ENCODE measurements at regions not wholly inside any gene's neighbourhood (a gene's known extent, or its start where the extent isn't known, plus 50 kb on each side); places are given as distances from the start of the nearest gene placed in this dataset.

DNA sequence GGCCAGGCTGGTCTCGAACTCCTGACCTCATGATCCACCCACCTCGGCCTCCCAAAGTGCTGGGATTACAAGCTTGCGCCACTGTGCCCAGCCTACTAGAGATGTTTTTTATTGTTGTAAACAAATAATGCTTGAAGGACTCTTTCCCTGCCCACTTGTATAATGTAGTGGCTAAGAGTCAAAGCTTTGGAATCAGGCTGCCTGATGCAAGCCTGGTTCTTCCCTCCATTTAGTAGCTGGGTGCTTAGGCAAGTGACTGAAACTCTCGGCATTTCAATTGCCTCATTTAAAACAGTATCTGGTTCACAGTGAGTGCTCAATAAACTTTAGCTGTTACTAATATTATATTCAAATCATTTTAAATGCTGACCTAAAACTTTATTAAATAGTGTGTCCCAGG is 144.2 kb upstream of the FOXN2 start:
- no peaks in the 10 kb centered on the region for H3K9me3 ChIP-seq (ENCODE audit: control insufficient read depth, insufficient read depth, low read depth, low read length)
- H3K9ac ChIP-seq (ENCODE audit: insufficient read depth, low read length): no peak overlapping the region
- TF ChIP-seq, protein P1, sequence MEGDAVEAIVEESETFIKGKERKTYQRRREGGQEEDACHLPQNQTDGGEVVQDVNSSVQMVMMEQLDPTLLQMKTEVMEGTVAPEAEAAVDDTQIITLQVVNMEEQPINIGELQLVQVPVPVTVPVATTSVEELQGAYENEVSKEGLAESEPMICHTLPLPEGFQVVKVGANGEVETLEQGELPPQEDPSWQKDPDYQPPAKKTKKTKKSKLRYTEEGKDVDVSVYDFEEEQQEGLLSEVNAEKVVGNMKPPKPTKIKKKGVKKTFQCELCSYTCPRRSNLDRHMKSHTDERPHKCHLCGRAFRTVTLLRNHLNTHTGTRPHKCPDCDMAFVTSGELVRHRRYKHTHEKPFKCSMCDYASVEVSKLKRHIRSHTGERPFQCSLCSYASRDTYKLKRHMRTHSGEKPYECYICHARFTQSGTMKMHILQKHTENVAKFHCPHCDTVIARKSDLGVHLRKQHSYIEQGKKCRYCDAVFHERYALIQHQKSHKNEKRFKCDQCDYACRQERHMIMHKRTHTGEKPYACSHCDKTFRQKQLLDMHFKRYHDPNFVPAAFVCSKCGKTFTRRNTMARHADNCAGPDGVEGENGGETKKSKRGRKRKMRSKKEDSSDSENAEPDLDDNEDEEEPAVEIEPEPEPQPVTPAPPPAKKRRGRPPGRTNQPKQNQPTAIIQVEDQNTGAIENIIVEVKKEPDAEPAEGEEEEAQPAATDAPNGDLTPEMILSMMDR (conservative IDR thresholded peaks at IDR 0.05 in 1 of 2, IDR thresholded peaks at IDR 0.05 in 1 of 2; ENCODE audit: low read depth in 1 of 2, low read length in 2 of 2): no peak
- no peak for TF ChIP-seq EZH2 (IDR thresholded peaks at IDR 0.05; ENCODE audit: low read length, missing control alignments)
- no peak overlapping the region for H2AFZ ChIP-seq (ENCODE audit: low read length)
- H3K4me3 ChIP-seq (replicated peaks in 1 of 4; ENCODE audit: control extremely low read depth in 1 of 4, insufficient read depth in 1 of 4, low read depth in 3 of 4, low read length in 4 of 4): no peak overlapping the region
- peak in 1 of 2 donors; percentile 41 for DNase-seq (ENCODE audit: low read depth in 2 of 2)
- no peaks in the 10 kb centered on the region for H4K20me1 ChIP-seq (ENCODE audit: control insufficient read depth, extremely low read depth, insufficient read depth, low read length)
- no peaks in the 10 kb centered on the region for H3K36me3 ChIP-seq (ENCODE audit: control insufficient read depth, insufficient read depth, low read length)
- H3K27me3 ChIP-seq (ENCODE audit: control insufficient read depth, insufficient read depth, low read length): no peaks in the 10 kb centered on the region
- H3K4me2 ChIP-seq (ENCODE audit: extremely low read depth, insufficient read depth, low read length): no peak overlapping the region
- no peaks in the 10 kb centered on the region for H3K4me1 ChIP-seq (ENCODE audit: control insufficient read depth, extremely low read depth, insufficient read depth, low read length)
- H3K27ac ChIP-seq (ENCODE audit: insufficient read depth, low read length): no peak overlapping the region
- no peaks in the 10 kb centered on the region for H3K79me2 ChIP-seq (ENCODE audit: control insufficient read depth, insufficient read depth, low read length)

DNA sequence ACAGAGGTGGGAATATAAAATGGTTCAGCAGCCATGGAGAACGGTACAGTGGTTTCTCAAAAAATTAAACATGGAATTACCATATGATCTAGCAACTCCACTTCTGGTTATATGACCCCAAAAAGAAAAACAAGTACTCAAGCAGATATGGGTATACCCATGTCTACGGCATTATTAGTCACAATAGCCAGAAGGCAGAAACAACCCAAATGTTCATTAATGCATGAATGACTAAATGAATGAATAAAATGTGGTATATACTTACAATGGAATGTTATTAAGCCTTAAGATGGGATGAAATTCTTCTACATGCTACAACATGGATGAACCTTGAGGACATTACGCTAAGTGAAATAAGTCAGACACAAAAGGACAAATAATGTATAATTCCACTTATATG is 141.3 kb upstream of the FOXN2 start:
- Histone ChIP-seq H3K4me1 (ENCODE audit: control insufficient read depth, extremely low read depth, insufficient read depth, low read length) (no peaks in the 10 kb centered on the region), H3K36me3 (ENCODE audit: control insufficient read depth, insufficient read depth, low read length) (no peaks in the 10 kb centered on the region), H4K20me1 (ENCODE audit: control insufficient read depth, extremely low read depth, insufficient read depth, low read length) (no peaks in the 10 kb centered on the region), H3K27ac (ENCODE audit: insufficient read depth, low read length) (no peak overlapping the region), H2AFZ (ENCODE audit: low read length) (no peak overlapping the region), H3K9me3 (ENCODE audit: control insufficient read depth, insufficient read depth, low read depth, low read length) (no peaks in the 10 kb centered on the region), H3K27me3 (ENCODE audit: control insufficient read depth, insufficient read depth, low read length) (no peaks in the 10 kb centered on the region), H3K4me3 (replicated peaks in 1 of 4; ENCODE audit: control extremely low read depth in 1 of 4, insufficient read depth in 1 of 4, low read depth in 3 of 4, low read length in 4 of 4) (no peak overlapping the region), H3K79me2 (ENCODE audit: control insufficient read depth, insufficient read depth, low read length) (no peaks in the 10 kb centered on the region), H3K4me2 (ENCODE audit: extremely low read depth, insufficient read depth, low read length) (no peak overlapping the region), H3K9ac (ENCODE audit: insufficient read depth, low read length) (no peak overlapping the region)
- DNase-seq (ENCODE audit: low read depth in 2 of 2): no peak
- TF ChIP-seq, protein P1 (conservative IDR thresholded peaks at IDR 0.05 in 1 of 2, IDR thresholded peaks at IDR 0.05 in 1 of 2; ENCODE audit: low read depth in 1 of 2, low read length in 2 of 2): no peak
- no peak for TF ChIP-seq EZH2 (IDR thresholded peaks at IDR 0.05; ENCODE audit: low read length, missing control alignments)

DNA sequence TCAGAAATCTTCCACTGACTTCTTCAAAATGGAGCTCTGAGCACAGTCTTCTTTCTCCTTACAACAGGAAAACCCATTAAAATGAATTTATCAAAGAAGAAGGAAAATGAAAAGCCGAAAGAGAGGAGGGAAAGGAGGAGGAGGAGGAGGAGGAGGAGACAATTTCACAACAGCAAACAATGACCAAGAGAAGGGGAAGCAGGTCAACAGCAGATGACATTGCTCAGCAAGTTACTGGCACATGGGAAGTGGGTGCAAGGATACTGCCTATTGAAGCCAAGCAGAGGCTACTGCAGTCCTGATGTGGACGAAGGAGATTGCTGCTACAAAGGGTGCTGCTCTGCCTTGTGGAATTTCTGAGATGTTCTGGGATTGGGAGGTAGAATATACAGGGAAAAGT is 140.0 kb upstream of the FOXN2 start:
- DNase-seq (ENCODE audit: low read depth in 2 of 2): no peak
- no peak overlapping the region for H2AFZ ChIP-seq (ENCODE audit: low read length)
- no peaks in the 10 kb centered on the region for H3K27me3 ChIP-seq (ENCODE audit: control insufficient read depth, insufficient read depth, low read length)
- H3K79me2 ChIP-seq (ENCODE audit: control insufficient read depth, insufficient read depth, low read length): no peaks in the 10 kb centered on the region
- no peak overlapping the region for H3K4me2 ChIP-seq (ENCODE audit: extremely low read depth, insufficient read depth, low read length)
- TF ChIP-seq, protein P1 (conservative IDR thresholded peaks at IDR 0.05 in 1 of 2, IDR thresholded peaks at IDR 0.05 in 1 of 2; ENCODE audit: low read depth in 1 of 2, low read length in 2 of 2): no peak
- no peak for TF ChIP-seq EZH2 (IDR thresholded peaks at IDR 0.05; ENCODE audit: low read length, missing control alignments)
- no peak overlapping the region for H3K9ac ChIP-seq (ENCODE audit: insufficient read depth, low read length)
- H3K27ac ChIP-seq (ENCODE audit: insufficient read depth, low read length): no peak overlapping the region
- no peaks in the 10 kb centered on the region for H3K4me1 ChIP-seq (ENCODE audit: control insufficient read depth, extremely low read depth, insufficient read depth, low read length)
- H3K4me3 ChIP-seq (replicated peaks in 1 of 4; ENCODE audit: control extremely low read depth in 1 of 4, insufficient read depth in 1 of 4, low read depth in 3 of 4, low read length in 4 of 4): no peak overlapping the region
- H3K36me3 ChIP-seq (ENCODE audit: control insufficient read depth, insufficient read depth, low read length): no peaks in the 10 kb centered on the region
- no peaks in the 10 kb centered on the region for H3K9me3 ChIP-seq (ENCODE audit: control insufficient read depth, insufficient read depth, low read depth, low read length)
- no peaks in the 10 kb centered on the region for H4K20me1 ChIP-seq (ENCODE audit: control insufficient read depth, extremely low read depth, insufficient read depth, low read length)
